ENCODE measurements at regions not wholly inside any gene's neighbourhood (a gene's known extent, or its start where the extent isn't known, plus 50 kb on each side); places are given as distances from the start of the nearest gene placed in this dataset.

DNA sequence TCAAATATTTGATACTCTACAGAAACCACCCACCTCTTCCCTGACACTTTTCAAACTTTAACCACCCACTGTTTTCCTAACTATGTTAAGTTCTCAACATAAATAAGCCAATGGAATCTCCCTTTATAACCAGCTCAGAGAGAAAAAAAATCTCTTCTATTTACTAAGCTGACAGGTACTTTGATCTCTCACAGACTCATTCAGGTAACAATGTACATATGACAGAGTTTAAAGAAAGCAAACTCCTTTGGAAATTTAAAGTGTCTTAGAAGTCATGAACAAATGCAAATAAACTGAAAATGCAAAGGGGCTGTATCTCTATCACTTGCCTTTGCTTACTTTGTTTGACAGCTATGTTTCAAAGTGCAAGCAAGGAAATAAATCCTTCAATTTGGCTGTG is 109.3 kb downstream of the KLF12 start:
- Histone ChIP-seq H3K4me3 (ENCODE audit: low read length) (no peak overlapping the region), H3K9me3 (ENCODE audit: control insufficient read depth, low read length) (no peaks in the 10 kb centered on the region), H3K27me3 (ENCODE audit: control insufficient read depth, insufficient read depth) (no peaks in the 10 kb centered on the region), H3K4me1 (ENCODE audit: control insufficient read depth, insufficient read depth, low read length) (no peaks in the 10 kb centered on the region), H3K27ac (ENCODE audit: low read length) (no peak overlapping the region)
- intact Hi-C loops (cut with DNase I), result no loop called here
- DNase-seq (no peak), ATAC-seq (no peak)

GRCh38 chr13:74024314-74024713 is 109.9 kb downstream of the KLF12 start:
- Histone ChIP-seq H3K4me1 (ENCODE audit: control insufficient read depth, insufficient read depth, low read length) (no peaks in the 10 kb centered on the region), H3K4me3 (ENCODE audit: low read length) (no peak overlapping the region), H3K27me3 (ENCODE audit: control insufficient read depth, insufficient read depth) (no peaks in the 10 kb centered on the region), H3K9me3 (ENCODE audit: control insufficient read depth, low read length) (no peaks in the 10 kb centered on the region), H3K27ac (ENCODE audit: low read length) (no peak overlapping the region)
- ATAC-seq, result no peak
- intact Hi-C loops (cut with DNase I), result no loop called here
- WGBS, result 68% methylated on average over 4 of the region's 4 CpGs
- DNase-seq, result peak in 1 of 3 donors; percentile 62

- 94% methylated on average over 2 of the region's 2 CpGs for WGBS
- Histone ChIP-seq H3K9me3 (ENCODE audit: control insufficient read depth, low read length) (no peaks in the 10 kb centered on the region), H3K4me3 (ENCODE audit: low read length) (no peak overlapping the region), H3K27ac (ENCODE audit: low read length) (no peak overlapping the region), H3K27me3 (ENCODE audit: control insufficient read depth, insufficient read depth) (no peaks in the 10 kb centered on the region), H3K4me1 (ENCODE audit: control insufficient read depth, insufficient read depth, low read length) (no peaks in the 10 kb centered on the region)
- DNase-seq, result no peak
- intact Hi-C loops (cut with DNase I), result no loop called here
- ATAC-seq, result no peak
Observed at GRCh38 chr13:74023484-74023883, 110.7 kb downstream of the KLF12 start.

DNA sequence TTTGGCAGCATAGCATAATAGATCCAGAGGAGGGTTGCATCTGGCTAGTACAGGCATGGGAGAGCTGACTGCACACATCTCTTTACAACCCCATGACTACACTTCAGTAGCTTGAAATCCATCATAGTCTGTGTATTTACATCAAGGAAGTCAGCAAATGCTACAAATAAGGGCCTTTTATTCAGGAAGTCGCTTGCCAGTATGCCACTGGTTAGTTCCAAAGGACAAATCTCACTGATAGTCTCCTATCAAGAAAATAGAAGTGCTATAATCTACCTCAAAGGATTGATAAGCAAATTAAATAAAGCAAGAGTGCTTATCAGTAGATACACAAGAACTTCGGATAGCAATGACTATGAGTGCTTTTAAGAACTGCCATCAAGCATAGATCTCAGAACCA is 112.7 kb downstream of the KLF12 start:
- ATAC-seq, result no peak
- WGBS, result 62% methylated on average over 2 of the region's 2 CpGs
- Histone ChIP-seq H3K27me3 (ENCODE audit: control insufficient read depth, insufficient read depth) (no peaks in the 10 kb centered on the region), H3K9me3 (ENCODE audit: control insufficient read depth, low read length) (no peaks in the 10 kb centered on the region), H3K4me3 (ENCODE audit: low read length) (no peak overlapping the region), H3K27ac (ENCODE audit: low read length) (no peak overlapping the region), H3K4me1 (ENCODE audit: control insufficient read depth, insufficient read depth, low read length) (peaks cover under 1% of the 10 kb centered on the region)
- intact Hi-C loops (cut with DNase I), result no loop called here
- DNase-seq, result no peak

GRCh38 chr13:74018062-74018431 is 116.2 kb downstream of the KLF12 start:
- Histone ChIP-seq H3K4me3 (ENCODE audit: low read length) (no peak overlapping the region), H3K27ac (ENCODE audit: low read length) (no peak overlapping the region), H3K4me1 (ENCODE audit: control insufficient read depth, insufficient read depth, low read length) (peaks cover 1% of the 10 kb centered on the region), H3K9me3 (ENCODE audit: control insufficient read depth, low read length) (no peaks in the 10 kb centered on the region), H3K27me3 (ENCODE audit: control insufficient read depth, insufficient read depth) (no peaks in the 10 kb centered on the region)
- DNase-seq, result no peak
- no peak for ATAC-seq
- 80% methylated on average over 1 of the region's 1 CpG for WGBS
- intact Hi-C loops (cut with DNase I), result no loop called here

DNA sequence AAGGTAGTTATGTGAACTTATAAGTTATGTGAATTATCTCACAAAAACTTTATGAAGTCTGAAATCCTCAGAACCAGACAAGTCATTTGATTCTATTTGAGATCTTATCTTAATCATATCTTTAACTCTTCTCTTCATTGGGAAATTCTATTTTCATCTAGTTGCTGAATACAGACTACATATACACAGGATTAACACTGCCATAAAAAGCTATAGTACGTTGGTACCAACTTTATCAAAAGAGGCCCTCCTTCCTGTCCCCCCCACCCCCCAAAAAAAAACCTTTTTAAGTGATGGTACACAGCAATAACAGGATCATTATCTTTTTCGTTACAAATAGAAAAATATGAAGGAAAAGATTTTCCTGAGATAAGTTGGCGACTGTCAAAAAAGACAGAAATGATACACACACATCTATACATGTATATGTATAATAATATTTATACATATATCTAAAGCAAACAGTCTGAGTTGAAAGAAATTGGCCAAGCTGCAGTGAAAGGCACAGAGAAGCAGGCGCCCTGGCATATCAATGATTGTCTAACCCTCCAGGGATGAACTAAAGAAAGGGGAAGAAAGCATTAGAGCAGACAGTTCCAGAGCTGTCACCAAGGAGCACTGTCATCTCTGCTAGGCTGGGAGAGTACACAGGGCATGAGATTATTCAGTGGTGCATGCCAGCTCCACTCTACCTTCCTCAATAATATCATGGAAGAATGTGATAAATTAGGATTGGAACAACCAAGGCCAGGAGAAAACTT is 116.7 kb downstream of the KLF12 start:
- ATAC-seq, result peak in 1 of 2 donors; percentile 52
- intact Hi-C loops (cut with DNase I), result no loop called here
- Histone ChIP-seq H3K27me3 (ENCODE audit: control insufficient read depth, insufficient read depth) (no peaks in the 10 kb centered on the region), H3K4me3 (ENCODE audit: low read length) (no peak overlapping the region), H3K9me3 (ENCODE audit: control insufficient read depth, low read length) (no peaks in the 10 kb centered on the region), H3K4me1 (ENCODE audit: control insufficient read depth, insufficient read depth, low read length) (peaks cover 1% of the 10 kb centered on the region), H3K27ac (ENCODE audit: low read length) (no peak overlapping the region)
- DNase-seq, result no peak
- 82% methylated on average over 4 of the region's 4 CpGs for WGBS

DNA sequence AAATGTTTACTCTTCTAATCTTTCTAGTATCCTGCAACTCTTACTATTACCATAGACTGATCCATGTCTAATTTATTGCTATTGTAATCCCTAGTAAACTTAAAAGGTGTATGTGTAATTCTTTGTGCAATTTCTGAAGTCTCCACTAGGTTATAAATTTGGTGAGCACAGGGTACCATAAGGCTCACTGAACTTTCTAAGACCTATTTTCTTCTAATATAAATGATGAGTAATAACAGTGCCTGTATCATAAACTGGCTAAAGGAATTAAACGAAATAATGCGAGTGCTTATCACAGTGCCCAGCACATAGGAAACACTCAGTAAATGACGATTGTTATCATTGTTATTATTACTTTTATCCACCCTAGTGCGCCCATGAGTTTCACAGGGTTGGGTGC is 119.1 kb downstream of the KLF12 start:
- intact Hi-C loops (cut with DNase I), result no loop called here
- H3K9me3 ChIP-seq (ENCODE audit: control insufficient read depth, low read length), result no peaks in the 10 kb centered on the region
- DNase-seq (no peak), ATAC-seq (no peak)
- H3K27me3 ChIP-seq (ENCODE audit: control insufficient read depth, insufficient read depth), result no peaks in the 10 kb centered on the region
- no peak overlapping the region for H3K27ac ChIP-seq (ENCODE audit: low read length)
- WGBS, result 88% methylated on average over 4 of the region's 4 CpGs
- peaks cover 1% of the 10 kb centered on the region for H3K4me1 ChIP-seq (ENCODE audit: control insufficient read depth, insufficient read depth, low read length)
- H3K4me3 ChIP-seq (ENCODE audit: low read length), result no peak overlapping the region

- 83% methylated on average over 4 of the region's 4 CpGs for WGBS
Observed at GRCh38 chr13:74009100-74009668, 125.0 kb downstream of the KLF12 start.

DNA sequence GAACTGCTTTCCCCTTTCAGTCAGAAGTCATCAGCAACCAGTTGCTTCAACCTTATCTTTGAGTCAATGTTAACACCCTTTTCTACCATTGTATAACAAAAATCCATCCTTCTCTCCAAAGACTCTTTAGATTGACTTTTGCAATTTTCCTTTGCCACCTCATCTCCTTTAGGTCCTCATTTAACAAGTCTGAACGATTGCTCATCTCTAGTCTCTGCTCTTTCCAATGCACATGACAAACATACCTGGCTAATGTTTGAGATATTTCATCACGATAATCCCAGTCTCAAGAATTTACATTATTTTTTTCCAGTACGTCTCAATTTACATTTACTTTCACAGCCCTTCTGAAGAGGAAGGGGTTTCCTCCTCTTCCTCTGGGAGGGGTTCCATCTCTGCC is 127.5 kb downstream of the KLF12 start:
- Histone ChIP-seq H3K9me3 (ENCODE audit: control insufficient read depth, low read length) (no peaks in the 10 kb centered on the region), H3K4me1 (ENCODE audit: control insufficient read depth, insufficient read depth, low read length) (no peaks in the 10 kb centered on the region), H3K27ac (ENCODE audit: low read length) (no peak overlapping the region), H3K27me3 (ENCODE audit: control insufficient read depth, insufficient read depth) (no peaks in the 10 kb centered on the region), H3K4me3 (ENCODE audit: low read length) (no peak overlapping the region)
- intact Hi-C loops (cut with DNase I), result no loop called here
- no peak for DNase-seq
- no peak for ATAC-seq
- 87% methylated on average over 3 of the region's 3 CpGs for WGBS

More at GRCh38 chr13:74009100-74009668, 125.0 kb downstream of the KLF12 start:
- no peaks in the 10 kb centered on the region for H3K9me3 ChIP-seq (ENCODE audit: control insufficient read depth, low read length)
- H3K4me3 ChIP-seq (ENCODE audit: low read length), result no peak overlapping the region
- intact Hi-C loops (cut with DNase I), result no loop called here
- no peak overlapping the region for H3K27ac ChIP-seq (ENCODE audit: low read length)
- ATAC-seq (no peak), DNase-seq (no peak)
- no peaks in the 10 kb centered on the region for H3K4me1 ChIP-seq (ENCODE audit: control insufficient read depth, insufficient read depth, low read length)
- no peaks in the 10 kb centered on the region for H3K27me3 ChIP-seq (ENCODE audit: control insufficient read depth, insufficient read depth)

DNA sequence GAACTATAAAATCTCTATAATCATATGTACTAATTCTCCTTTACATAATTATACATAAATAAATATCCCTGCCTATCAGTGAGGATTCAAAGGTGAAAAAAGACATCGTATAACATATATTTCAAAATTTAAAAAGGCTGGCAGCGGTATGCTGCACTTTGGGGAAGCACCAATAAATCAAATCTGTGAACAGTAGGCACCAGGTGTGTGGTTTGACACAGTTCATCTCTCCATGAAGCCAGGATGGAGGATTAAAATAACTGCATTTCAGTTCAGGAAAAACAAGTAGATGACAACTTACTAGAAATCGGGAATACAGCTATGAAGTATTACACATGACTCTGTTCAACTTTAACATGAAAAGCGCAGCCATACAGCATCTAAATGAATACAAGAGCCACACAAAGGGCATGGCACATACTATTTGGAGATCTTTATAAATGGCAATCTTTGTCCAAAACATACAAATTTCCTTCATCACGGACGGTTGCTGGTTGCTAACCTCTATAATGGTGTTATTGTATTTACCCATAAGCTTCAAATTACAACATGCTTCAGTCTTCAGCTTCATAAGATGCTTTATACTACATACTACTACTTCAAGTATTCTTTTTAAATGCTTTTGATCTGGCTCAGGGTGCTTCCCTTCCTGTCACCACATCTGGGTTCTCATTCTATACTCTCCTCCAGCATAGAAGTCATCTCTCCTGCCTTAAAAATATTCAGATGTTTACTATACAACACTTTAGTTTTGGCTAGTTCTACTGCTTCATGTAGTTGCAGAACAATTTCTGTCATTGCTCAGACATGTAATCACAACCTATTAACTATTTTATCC is 128.7 kb downstream of the KLF12 start:
- 84% methylated on average over 6 of the region's 6 CpGs for WGBS
- ATAC-seq, result no peak
- Histone ChIP-seq H3K27ac (ENCODE audit: low read length) (no peak overlapping the region), H3K9me3 (ENCODE audit: control insufficient read depth, low read length) (no peaks in the 10 kb centered on the region), H3K4me1 (ENCODE audit: control insufficient read depth, insufficient read depth, low read length) (no peaks in the 10 kb centered on the region), H3K4me3 (ENCODE audit: low read length) (no peak overlapping the region), H3K27me3 (ENCODE audit: control insufficient read depth, insufficient read depth) (no peaks in the 10 kb centered on the region)
- intact Hi-C loops (cut with DNase I), result no loop called here
- no peak for DNase-seq

- Histone ChIP-seq H3K27me3 (ENCODE audit: control insufficient read depth, insufficient read depth) (no peaks in the 10 kb centered on the region), H3K4me3 (ENCODE audit: low read length) (no peak overlapping the region), H3K9me3 (ENCODE audit: control insufficient read depth, low read length) (no peaks in the 10 kb centered on the region), H3K4me1 (ENCODE audit: control insufficient read depth, insufficient read depth, low read length) (no peaks in the 10 kb centered on the region), H3K27ac (ENCODE audit: low read length) (no peak overlapping the region)
- 78% methylated on average over 2 of the region's 2 CpGs for WGBS
- intact Hi-C loops (cut with DNase I), result no loop called here
- DNase-seq, result no peak
- no peak for ATAC-seq
Observed at GRCh38 chr13:74004109-74004508, 130.1 kb downstream of the KLF12 start.

All from right cardiac atrium (tissue), 5 donors.